Brain microvascular endothelial cell (primary cell): ENCODE measurements at regions not wholly inside any gene's neighbourhood (a gene's known extent, or its start where the extent isn't known, plus 50 kb on each side); places are given as distances from the start of the nearest gene placed in this dataset.

Source experiments
- DNase-seq: peaks from one replicate; pipeline ENCODE4 v3.0.0-alpha.2; 2020
- H3K27ac ChIP-seq: fragments of 250-450 bp; sonication (Bioruptor Pico); 2 replicates; pipeline ENCODE4 v1.5.1; 2020; ENCODE audit warnings: mild to moderate bottlenecking, moderate library complexity
- H3K27me3 ChIP-seq: fragments of 250-450 bp; sonication (Bioruptor Pico); replicated peaks from 2 replicates; pipeline ENCODE4 v1.5.1; 2020; ENCODE audit warnings: mild to moderate bottlenecking
- H3K36me3 ChIP-seq: fragments of 250-450 bp; sonication (Bioruptor Pico); replicated peaks from 2 replicates; pipeline ENCODE4 v1.5.1; 2020; ENCODE audit warnings: mild to moderate bottlenecking
- H3K4me3 ChIP-seq: 2 replicates; pipeline ENCODE4 v1.5.1; 2011; ENCODE audit warnings: low read depth, mild to moderate bottlenecking, control low read depth, low read length, moderate library complexity
- in situ Hi-C: cut with HindIII; loops from 2 replicates; pipeline ENCODE4 v1.10.0; 2017; ENCODE audit warnings: low sequenced_read_pairs, low pct_ligation_motif_present
- TF ChIP-seq, protein P1 (sequence below): IDR thresholded peaks from 2 replicates; pipeline ENCODE4 v1.5.1; 2011; ENCODE audit warnings: low read depth, mild to moderate bottlenecking, moderate library complexity, low read length, control low read depth, inconsistent platforms; ENCODE audit errors: missing control alignments

GRCh38 chr4:33577791-33578190 lies 2666.5 kb downstream of the ARAP2 start:
- in situ Hi-C loops = no loop called here
- Histone ChIP-seq H3K36me3 (no peaks in the 10 kb centered on the region), H3K27me3 (no peaks in the 10 kb centered on the region), H3K27ac (no peak overlapping the region), H3K4me3 (no peak overlapping the region)
- TF ChIP-seq, protein P1, sequence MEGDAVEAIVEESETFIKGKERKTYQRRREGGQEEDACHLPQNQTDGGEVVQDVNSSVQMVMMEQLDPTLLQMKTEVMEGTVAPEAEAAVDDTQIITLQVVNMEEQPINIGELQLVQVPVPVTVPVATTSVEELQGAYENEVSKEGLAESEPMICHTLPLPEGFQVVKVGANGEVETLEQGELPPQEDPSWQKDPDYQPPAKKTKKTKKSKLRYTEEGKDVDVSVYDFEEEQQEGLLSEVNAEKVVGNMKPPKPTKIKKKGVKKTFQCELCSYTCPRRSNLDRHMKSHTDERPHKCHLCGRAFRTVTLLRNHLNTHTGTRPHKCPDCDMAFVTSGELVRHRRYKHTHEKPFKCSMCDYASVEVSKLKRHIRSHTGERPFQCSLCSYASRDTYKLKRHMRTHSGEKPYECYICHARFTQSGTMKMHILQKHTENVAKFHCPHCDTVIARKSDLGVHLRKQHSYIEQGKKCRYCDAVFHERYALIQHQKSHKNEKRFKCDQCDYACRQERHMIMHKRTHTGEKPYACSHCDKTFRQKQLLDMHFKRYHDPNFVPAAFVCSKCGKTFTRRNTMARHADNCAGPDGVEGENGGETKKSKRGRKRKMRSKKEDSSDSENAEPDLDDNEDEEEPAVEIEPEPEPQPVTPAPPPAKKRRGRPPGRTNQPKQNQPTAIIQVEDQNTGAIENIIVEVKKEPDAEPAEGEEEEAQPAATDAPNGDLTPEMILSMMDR = no peak
- no peak for DNase-seq

- H3K27ac ChIP-seq = no peak overlapping the region
- DNase-seq = no peak
- in situ Hi-C loops = no loop called here
- no peak overlapping the region for H3K4me3 ChIP-seq
- H3K36me3 ChIP-seq = no peaks in the 10 kb centered on the region
- TF ChIP-seq, protein P1 = no peak
- H3K27me3 ChIP-seq = no peaks in the 10 kb centered on the region
Observed at GRCh38 chr4:33579951-33580350, 2664.4 kb downstream of the ARAP2 start.

DNA sequence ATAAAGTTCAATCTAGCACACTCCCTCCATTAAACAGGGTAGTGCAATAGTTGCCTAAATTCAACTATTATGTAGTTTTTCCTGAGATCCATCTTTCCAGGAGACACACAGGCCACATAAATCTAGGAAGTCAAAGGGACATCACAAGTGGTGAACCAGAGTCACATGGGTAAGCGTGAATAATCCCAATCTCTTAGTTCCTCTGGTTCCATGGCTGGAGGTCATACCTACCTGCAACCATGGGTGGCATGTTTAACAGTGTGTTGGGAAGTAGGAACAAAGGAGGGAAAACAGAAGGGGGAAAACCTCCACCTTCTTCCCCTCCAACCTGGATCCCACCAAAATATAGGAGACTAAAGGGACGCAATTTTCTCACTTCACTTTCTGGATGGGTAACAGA lies 2651.6 kb downstream of the ARAP2 start:
- TF ChIP-seq, protein P1 = no peak
- in situ Hi-C loops = no loop called here
- Histone ChIP-seq H3K36me3 (no peaks in the 10 kb centered on the region), H3K27ac (no peak overlapping the region), H3K27me3 (no peaks in the 10 kb centered on the region), H3K4me3 (no peak overlapping the region)
- no peak for DNase-seq

DNA sequence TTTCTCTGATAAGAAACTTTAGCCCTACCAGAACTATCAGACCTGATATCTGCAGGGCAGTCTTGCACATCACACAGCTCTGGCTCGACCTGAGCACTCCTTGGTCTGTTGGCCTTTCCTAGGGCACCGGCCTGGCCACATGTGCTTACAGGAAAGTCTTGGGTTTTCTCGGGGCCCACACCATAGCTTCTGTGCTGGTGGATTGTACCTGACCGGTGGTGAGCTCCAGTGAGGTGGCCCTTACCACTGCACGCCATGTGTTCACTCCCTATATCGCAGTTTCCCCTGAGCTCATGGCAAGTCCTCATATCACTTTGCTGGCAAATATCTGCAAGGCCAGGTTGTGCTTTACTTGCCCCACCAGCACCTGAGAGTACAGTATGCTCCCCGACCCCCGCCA lies 2637.4 kb downstream of the ARAP2 start:
- no peak overlapping the region for H3K4me3 ChIP-seq
- no peak overlapping the region for H3K27ac ChIP-seq
- in situ Hi-C loops = no loop called here
- TF ChIP-seq, protein P1 = no peak
- no peaks in the 10 kb centered on the region for H3K36me3 ChIP-seq
- no peaks in the 10 kb centered on the region for H3K27me3 ChIP-seq
- DNase-seq = no peak

DNA sequence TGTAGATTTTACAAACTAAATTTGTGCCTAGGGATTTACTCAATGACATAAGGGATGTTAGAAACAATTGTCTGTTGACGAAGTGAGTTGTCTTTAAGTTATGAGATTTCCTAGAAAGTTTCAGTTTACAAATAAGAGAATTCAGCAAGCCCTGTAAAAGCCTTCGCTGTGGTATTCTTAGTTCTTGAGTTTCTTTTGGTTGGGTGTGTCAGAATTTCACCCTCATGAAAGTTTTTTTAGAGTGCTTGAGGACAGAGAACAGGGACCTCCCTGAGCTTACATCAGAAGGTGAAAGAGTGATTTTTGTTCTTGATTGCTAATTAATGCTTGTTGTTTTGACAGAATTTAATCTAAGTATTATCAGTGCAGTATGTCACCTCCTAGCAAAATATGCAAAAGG lies 2628.2 kb downstream of the ARAP2 start:
- in situ Hi-C loops = no loop called here
- Histone ChIP-seq H3K27ac (no peak overlapping the region), H3K27me3 (no peaks in the 10 kb centered on the region), H3K36me3 (no peaks in the 10 kb centered on the region), H3K4me3 (no peak overlapping the region)
- no peak for DNase-seq
- TF ChIP-seq, protein P1 = no peak

- no peak for DNase-seq
- Histone ChIP-seq H3K27me3 (no peaks in the 10 kb centered on the region), H3K27ac (no peak overlapping the region), H3K4me3 (no peak overlapping the region), H3K36me3 (no peaks in the 10 kb centered on the region)
- in situ Hi-C loops = no loop called here
- TF ChIP-seq, protein P1 = peak; percentile 40
Observed at GRCh38 chr4:33625748-33626147, 2618.6 kb downstream of the ARAP2 start.
